ENCODE measurements at regions not wholly inside any gene's neighbourhood (a gene's known extent, or its start where the extent isn't known, plus 50 kb on each side); places are given as distances from the start of the nearest gene placed in this dataset.

DNA sequence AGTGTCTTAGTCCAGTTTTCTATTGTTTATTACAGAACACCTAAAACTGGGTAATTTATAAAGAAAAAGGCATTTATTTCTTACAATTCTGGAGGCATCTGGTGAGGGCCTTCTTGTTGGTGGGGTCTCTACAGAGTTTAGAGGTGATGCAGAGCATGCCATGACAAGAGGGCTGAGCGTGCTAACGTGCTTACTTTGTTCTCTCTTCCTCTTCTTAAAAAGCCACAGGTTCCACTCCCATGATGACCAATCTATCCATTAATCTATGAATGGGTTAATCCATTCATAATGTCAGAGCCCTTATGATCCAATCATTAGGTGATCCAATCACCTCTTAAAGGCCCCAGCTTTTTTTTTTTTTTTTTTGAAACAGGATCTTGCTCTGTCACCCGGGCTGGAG, 291.5 kb upstream of the GALNTL6 start (continued):
- TF ChIP-seq, protein P1, sequence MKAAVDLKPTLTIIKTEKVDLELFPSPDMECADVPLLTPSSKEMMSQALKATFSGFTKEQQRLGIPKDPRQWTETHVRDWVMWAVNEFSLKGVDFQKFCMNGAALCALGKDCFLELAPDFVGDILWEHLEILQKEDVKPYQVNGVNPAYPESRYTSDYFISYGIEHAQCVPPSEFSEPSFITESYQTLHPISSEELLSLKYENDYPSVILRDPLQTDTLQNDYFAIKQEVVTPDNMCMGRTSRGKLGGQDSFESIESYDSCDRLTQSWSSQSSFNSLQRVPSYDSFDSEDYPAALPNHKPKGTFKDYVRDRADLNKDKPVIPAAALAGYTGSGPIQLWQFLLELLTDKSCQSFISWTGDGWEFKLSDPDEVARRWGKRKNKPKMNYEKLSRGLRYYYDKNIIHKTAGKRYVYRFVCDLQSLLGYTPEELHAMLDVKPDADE (IDR thresholded peaks at IDR 0.05), result no peak
- TF ChIP-seq, protein P2, sequence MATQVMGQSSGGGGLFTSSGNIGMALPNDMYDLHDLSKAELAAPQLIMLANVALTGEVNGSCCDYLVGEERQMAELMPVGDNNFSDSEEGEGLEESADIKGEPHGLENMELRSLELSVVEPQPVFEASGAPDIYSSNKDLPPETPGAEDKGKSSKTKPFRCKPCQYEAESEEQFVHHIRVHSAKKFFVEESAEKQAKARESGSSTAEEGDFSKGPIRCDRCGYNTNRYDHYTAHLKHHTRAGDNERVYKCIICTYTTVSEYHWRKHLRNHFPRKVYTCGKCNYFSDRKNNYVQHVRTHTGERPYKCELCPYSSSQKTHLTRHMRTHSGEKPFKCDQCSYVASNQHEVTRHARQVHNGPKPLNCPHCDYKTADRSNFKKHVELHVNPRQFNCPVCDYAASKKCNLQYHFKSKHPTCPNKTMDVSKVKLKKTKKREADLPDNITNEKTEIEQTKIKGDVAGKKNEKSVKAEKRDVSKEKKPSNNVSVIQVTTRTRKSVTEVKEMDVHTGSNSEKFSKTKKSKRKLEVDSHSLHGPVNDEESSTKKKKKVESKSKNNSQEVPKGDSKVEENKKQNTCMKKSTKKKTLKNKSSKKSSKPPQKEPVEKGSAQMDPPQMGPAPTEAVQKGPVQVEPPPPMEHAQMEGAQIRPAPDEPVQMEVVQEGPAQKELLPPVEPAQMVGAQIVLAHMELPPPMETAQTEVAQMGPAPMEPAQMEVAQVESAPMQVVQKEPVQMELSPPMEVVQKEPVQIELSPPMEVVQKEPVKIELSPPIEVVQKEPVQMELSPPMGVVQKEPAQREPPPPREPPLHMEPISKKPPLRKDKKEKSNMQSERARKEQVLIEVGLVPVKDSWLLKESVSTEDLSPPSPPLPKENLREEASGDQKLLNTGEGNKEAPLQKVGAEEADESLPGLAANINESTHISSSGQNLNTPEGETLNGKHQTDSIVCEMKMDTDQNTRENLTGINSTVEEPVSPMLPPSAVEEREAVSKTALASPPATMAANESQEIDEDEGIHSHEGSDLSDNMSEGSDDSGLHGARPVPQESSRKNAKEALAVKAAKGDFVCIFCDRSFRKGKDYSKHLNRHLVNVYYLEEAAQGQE (IDR thresholded peaks at IDR 0.05; ENCODE audit: unreplicated experiment), result no peak

DNA sequence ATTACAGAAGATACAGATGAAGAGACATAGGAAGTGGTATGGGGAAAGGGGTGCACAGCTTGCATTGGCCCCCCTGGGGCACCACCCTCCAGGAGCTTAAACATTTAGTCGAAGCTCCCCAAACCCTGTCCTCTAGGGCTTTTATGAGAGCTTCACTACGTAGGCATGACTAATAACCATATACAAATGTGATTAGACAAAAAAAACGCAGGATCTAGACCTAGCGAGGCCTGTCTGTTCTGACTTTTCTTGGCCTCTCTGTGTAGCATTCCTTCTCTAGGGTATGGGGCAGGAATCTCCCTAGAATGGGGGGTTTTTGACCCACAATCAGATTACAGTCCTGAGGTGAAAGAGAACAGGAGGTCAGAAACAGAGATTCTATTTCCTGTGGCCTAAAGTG, 293.7 kb upstream of the GALNTL6 start:
- no peak overlapping the region for H2AFZ ChIP-seq
- no peaks in the 10 kb centered on the region for H3K4me1 ChIP-seq (ENCODE audit: insufficient read depth)
- no peaks in the 10 kb centered on the region for H3K9me3 Mint-ChIP-seq
- no peaks in the 10 kb centered on the region for H3K36me3 Mint-ChIP-seq (ENCODE audit: low read depth)
- no peak overlapping the region for H3K4me2 ChIP-seq
- no peaks in the 10 kb centered on the region for H3K79me2 ChIP-seq (replicated peaks; ENCODE audit: insufficient read depth)
- ATAC-seq (no peak), DNase-seq (ENCODE audit: low spot score) (no peak)
- H3K27me3 ChIP-seq (ENCODE audit: insufficient read depth), result no peaks in the 10 kb centered on the region
- H3K27ac ChIP-seq (ENCODE audit: low read depth), result no peak overlapping the region
- H3F3A ChIP-seq (replicated peaks; ENCODE audit: low read depth), result no peaks in the 10 kb centered on the region
- H4K20me1 ChIP-seq (replicated peaks; ENCODE audit: insufficient read depth), result no peaks in the 10 kb centered on the region
- no peak overlapping the region for H3K4me3 ChIP-seq
- H3K4me3 Mint-ChIP-seq, result no peak overlapping the region
- no peaks in the 10 kb centered on the region for H3K27me3 Mint-ChIP-seq (ENCODE audit: insufficient read depth, low read depth, poor library complexity)
- no peaks in the 10 kb centered on the region for H3K36me3 ChIP-seq (ENCODE audit: insufficient read depth)
- H3K9me2 ChIP-seq (ENCODE audit: insufficient read depth), result no peaks in the 10 kb centered on the region
- H3K4me1 Mint-ChIP-seq, result no peaks in the 10 kb centered on the region
- no peak overlapping the region for H3K27ac Mint-ChIP-seq
- TF ChIP-seq EZH2 (IDR thresholded peaks at IDR 0.05; ENCODE audit: low read depth, unreplicated experiment) (no peak), ZNF331 (CRISPR knock-in tag; IDR thresholded peaks at IDR 0.05; ENCODE audit: low read depth) (no peak), NANOG (IDR thresholded peaks at IDR 0.05; ENCODE audit: borderline replicate concordance) (no peak), STAT1 (IDR thresholded peaks at IDR 0.05; ENCODE audit: unreplicated experiment) (no peak), POLR2AphosphoS5 (IDR thresholded peaks at IDR 0.05; ENCODE audit: low read depth) (no peak), EZH2phosphoT487 (IDR thresholded peaks at IDR 0.05; ENCODE audit: unreplicated experiment) (no peak)
- TF ChIP-seq, protein P3, sequence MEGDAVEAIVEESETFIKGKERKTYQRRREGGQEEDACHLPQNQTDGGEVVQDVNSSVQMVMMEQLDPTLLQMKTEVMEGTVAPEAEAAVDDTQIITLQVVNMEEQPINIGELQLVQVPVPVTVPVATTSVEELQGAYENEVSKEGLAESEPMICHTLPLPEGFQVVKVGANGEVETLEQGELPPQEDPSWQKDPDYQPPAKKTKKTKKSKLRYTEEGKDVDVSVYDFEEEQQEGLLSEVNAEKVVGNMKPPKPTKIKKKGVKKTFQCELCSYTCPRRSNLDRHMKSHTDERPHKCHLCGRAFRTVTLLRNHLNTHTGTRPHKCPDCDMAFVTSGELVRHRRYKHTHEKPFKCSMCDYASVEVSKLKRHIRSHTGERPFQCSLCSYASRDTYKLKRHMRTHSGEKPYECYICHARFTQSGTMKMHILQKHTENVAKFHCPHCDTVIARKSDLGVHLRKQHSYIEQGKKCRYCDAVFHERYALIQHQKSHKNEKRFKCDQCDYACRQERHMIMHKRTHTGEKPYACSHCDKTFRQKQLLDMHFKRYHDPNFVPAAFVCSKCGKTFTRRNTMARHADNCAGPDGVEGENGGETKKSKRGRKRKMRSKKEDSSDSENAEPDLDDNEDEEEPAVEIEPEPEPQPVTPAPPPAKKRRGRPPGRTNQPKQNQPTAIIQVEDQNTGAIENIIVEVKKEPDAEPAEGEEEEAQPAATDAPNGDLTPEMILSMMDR (conservative IDR thresholded peaks at IDR 0.05; ENCODE audit: low read depth in 2 of 2), result no peak
- TF ChIP-seq, protein P2 (IDR thresholded peaks at IDR 0.05; ENCODE audit: unreplicated experiment), result no peak

Data from GM23338 (cell line).